ENCODE measurements at regions not wholly inside any gene's neighbourhood (a gene's known extent, or its start where the extent isn't known, plus 50 kb on each side); places are given as distances from the start of the nearest gene placed in this dataset.

DNA sequence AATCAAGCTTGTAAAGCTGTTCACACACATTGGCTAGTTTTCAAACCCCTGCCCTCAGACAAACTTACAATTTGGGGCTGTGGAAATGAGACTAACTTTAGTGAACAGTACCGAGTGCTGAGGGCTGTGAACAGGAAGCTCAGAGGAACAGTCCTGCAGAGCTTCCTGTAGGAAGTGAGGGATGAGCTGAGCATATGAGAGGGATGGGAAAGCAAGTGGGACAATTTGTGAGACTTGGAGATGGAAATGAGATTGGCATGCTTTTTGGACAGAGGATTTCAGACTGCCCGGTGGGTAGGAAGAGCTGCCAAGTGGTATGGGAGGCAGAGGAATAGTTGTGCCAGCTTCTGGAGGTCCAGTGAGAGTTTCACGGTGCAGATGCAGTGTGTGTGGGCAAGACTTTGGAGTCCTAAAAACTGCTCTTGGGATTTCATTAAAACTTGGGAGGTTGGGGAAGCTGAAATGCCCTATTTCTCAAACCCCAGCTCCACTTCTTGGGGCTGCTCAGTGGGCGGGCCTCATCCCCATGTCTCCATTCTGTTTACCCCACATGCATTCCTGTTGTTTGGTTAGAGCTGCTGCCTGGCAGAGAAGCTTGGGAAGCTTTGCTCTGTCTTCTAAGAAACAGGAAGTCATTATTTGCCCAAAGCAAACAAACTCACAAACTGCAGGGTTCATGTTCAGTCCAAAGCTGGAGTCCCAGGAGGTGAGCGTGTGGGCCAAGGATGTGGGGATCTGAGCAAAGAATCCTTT lies 267.5 kb downstream of the ZSWIM6 start:
- Histone ChIP-seq H3K4me1 (ENCODE audit: low read length) (no peaks in the 10 kb centered on the region), H2AFZ (ENCODE audit: low read length) (no peak overlapping the region)

DNA sequence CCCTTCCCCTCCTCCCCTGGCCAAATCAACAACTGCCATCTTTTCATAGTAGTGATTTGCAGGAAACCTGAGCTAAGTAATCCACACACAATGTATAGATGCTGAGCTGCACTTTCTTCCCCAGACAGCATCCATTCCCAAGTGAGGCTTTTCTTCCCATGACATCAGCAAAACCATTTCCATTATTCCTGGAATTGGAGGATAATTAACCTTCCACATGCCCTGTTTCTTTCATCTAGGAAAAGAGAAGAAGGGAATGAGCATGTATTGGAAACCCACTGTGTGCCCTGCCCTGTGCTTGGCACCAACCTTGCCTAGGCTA lies 268.0 kb downstream of the ZSWIM6 start:
- no peak overlapping the region for H2AFZ ChIP-seq (ENCODE audit: low read length)
- no peak overlapping the region for H3K4me2 ChIP-seq (ENCODE audit: low read depth, low read length)
- no peaks in the 10 kb centered on the region for H3K9me2 ChIP-seq (replicated peaks; ENCODE audit: insufficient read depth, low read length)
- no peaks in the 10 kb centered on the region for H3K4me1 ChIP-seq (ENCODE audit: low read length)
- H3K27ac ChIP-seq (ENCODE audit: low read length): no peak overlapping the region
- H4K20me1 ChIP-seq (ENCODE audit: insufficient read depth, low read length): no peaks in the 10 kb centered on the region
- H3K27me3 ChIP-seq (replicated peaks; ENCODE audit: insufficient read depth, low read length): no peaks in the 10 kb centered on the region
- no peak overlapping the region for H3K9ac ChIP-seq (ENCODE audit: low read length)
- no peaks in the 10 kb centered on the region for H3F3A ChIP-seq (ENCODE audit: insufficient read depth, low read length)
- TF ChIP-seq EZH2 (optimal IDR thresholded peaks at IDR 0.05; ENCODE audit: low read depth, low read length) (no peak), EZH2phosphoT487 (IDR thresholded peaks at IDR 0.05; ENCODE audit: low read length) (no peak)
- TF ChIP-seq, protein P1, sequence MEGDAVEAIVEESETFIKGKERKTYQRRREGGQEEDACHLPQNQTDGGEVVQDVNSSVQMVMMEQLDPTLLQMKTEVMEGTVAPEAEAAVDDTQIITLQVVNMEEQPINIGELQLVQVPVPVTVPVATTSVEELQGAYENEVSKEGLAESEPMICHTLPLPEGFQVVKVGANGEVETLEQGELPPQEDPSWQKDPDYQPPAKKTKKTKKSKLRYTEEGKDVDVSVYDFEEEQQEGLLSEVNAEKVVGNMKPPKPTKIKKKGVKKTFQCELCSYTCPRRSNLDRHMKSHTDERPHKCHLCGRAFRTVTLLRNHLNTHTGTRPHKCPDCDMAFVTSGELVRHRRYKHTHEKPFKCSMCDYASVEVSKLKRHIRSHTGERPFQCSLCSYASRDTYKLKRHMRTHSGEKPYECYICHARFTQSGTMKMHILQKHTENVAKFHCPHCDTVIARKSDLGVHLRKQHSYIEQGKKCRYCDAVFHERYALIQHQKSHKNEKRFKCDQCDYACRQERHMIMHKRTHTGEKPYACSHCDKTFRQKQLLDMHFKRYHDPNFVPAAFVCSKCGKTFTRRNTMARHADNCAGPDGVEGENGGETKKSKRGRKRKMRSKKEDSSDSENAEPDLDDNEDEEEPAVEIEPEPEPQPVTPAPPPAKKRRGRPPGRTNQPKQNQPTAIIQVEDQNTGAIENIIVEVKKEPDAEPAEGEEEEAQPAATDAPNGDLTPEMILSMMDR (IDR thresholded peaks at IDR 0.05; ENCODE audit: low read length): no peak
- H3K36me3 ChIP-seq (replicated peaks; ENCODE audit: insufficient read depth, low read length): no peaks in the 10 kb centered on the region
- no peak overlapping the region for H3K4me3 ChIP-seq (ENCODE audit: low read length)
- DNase-seq: no peak
- no peaks in the 10 kb centered on the region for H3K79me2 ChIP-seq (ENCODE audit: low read length)
- no peaks in the 10 kb centered on the region for H3K9me3 ChIP-seq (replicated peaks; ENCODE audit: insufficient read depth, low read length)

More for the DNA sequence above, 267.5 kb downstream of the ZSWIM6 start:
- Histone ChIP-seq H3F3A (ENCODE audit: insufficient read depth, low read length) (no peaks in the 10 kb centered on the region), H4K20me1 (ENCODE audit: insufficient read depth, low read length) (no peaks in the 10 kb centered on the region), H3K79me2 (ENCODE audit: low read length) (no peaks in the 10 kb centered on the region), H3K9ac (ENCODE audit: low read length) (no peak overlapping the region), H3K27ac (ENCODE audit: low read length) (no peak overlapping the region), H3K4me2 (ENCODE audit: low read depth, low read length) (no peak overlapping the region), H3K9me3 (replicated peaks; ENCODE audit: insufficient read depth, low read length) (no peaks in the 10 kb centered on the region), H3K27me3 (replicated peaks; ENCODE audit: insufficient read depth, low read length) (no peaks in the 10 kb centered on the region), H3K4me3 (ENCODE audit: low read length) (no peak overlapping the region), H3K9me2 (replicated peaks; ENCODE audit: insufficient read depth, low read length) (no peaks in the 10 kb centered on the region), H3K36me3 (replicated peaks; ENCODE audit: insufficient read depth, low read length) (no peaks in the 10 kb centered on the region)
- DNase-seq: no peak
- TF ChIP-seq, protein P1 (IDR thresholded peaks at IDR 0.05; ENCODE audit: low read length): no peak
- TF ChIP-seq EZH2 (optimal IDR thresholded peaks at IDR 0.05; ENCODE audit: low read depth, low read length) (no peak), EZH2phosphoT487 (IDR thresholded peaks at IDR 0.05; ENCODE audit: low read length) (no peak)

DNA sequence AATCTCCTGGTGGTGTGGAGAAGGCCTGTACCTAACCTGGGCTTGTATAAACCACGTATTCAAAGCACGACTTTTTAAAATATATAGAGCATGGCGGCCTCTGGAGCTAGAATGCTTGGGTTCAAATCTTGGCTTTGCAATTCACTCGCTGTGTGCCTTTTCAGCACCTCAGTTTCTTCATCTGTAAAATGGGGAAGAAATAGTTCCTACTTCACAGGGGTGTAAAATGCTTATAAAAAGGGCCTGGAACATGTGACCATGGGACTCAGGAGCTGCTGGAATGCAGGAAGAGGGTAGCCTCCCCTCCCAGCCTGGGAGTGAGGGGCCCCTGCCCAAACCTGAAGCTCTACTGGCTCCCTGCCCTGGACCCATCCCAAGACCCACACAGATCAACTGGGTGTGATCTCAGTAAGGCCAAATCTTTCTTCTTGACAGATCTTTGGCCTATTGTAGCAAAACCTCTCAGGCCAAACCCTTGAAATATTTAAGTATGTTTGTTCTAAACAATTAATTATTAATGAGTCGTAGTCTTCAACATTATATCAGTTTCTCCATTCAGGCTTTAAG lies 269.0 kb downstream of the ZSWIM6 start:
- H3K27ac ChIP-seq (ENCODE audit: low read length): no peak overlapping the region
- H2AFZ ChIP-seq (ENCODE audit: low read length): no peak overlapping the region
- no peaks in the 10 kb centered on the region for H3K9me3 ChIP-seq (replicated peaks; ENCODE audit: insufficient read depth, low read length)
- no peaks in the 10 kb centered on the region for H3K79me2 ChIP-seq (ENCODE audit: low read length)
- no peaks in the 10 kb centered on the region for H3K4me1 ChIP-seq (ENCODE audit: low read length)
- no peak overlapping the region for H3K4me2 ChIP-seq (ENCODE audit: low read depth, low read length)
- no peak overlapping the region for H3K4me3 ChIP-seq (ENCODE audit: low read length)
- no peaks in the 10 kb centered on the region for H3K36me3 ChIP-seq (replicated peaks; ENCODE audit: insufficient read depth, low read length)
- H3K9me2 ChIP-seq (replicated peaks; ENCODE audit: insufficient read depth, low read length): no peaks in the 10 kb centered on the region
- no peaks in the 10 kb centered on the region for H3K27me3 ChIP-seq (replicated peaks; ENCODE audit: insufficient read depth, low read length)
- no peak for TF ChIP-seq EZH2phosphoT487 (IDR thresholded peaks at IDR 0.05; ENCODE audit: low read length)
- no peak for TF ChIP-seq EZH2 (optimal IDR thresholded peaks at IDR 0.05; ENCODE audit: low read depth, low read length)
- TF ChIP-seq, protein P1 (IDR thresholded peaks at IDR 0.05; ENCODE audit: low read length): no peak
- no peaks in the 10 kb centered on the region for H4K20me1 ChIP-seq (ENCODE audit: insufficient read depth, low read length)
- no peak for DNase-seq
- no peak overlapping the region for H3K9ac ChIP-seq (ENCODE audit: low read length)
- H3F3A ChIP-seq (ENCODE audit: insufficient read depth, low read length): no peaks in the 10 kb centered on the region
